Upper lobe of right lung (tissue), 1 donor: ENCODE measurements at regions not wholly inside any gene's neighbourhood (a gene's known extent, or its start where the extent isn't known, plus 50 kb on each side); places are given as distances from the start of the nearest gene placed in this dataset.

Experiments
- ATAC-seq: fragments of 200-7000 bp; cut with Tn5 transposase; one replicate; pipeline ENCODE4 v1.9.1; 2020; ENCODE audit warnings: mild to moderate bottlenecking, moderate library complexity
- DNase-seq: peaks from one replicate; pipeline ENCODE4 v3.0.0-alpha.2; 2020
- H3K27ac ChIP-seq: fragments of 200-600 bp; one replicate; pipeline ENCODE4 v1.8.0; 2022
- H3K27me3 ChIP-seq: fragments of 200-600 bp; one replicate; pipeline ENCODE4 v1.8.0; 2022; ENCODE audit warnings: mild to moderate bottlenecking
- H3K36me3 ChIP-seq: fragments of 200-600 bp; one replicate; pipeline ENCODE4 v1.8.0; 2022
- H3K4me1 ChIP-seq: fragments of 200-600 bp; one replicate; pipeline ENCODE4 v1.8.0; 2022
- H3K4me3 ChIP-seq: fragments of 200-600 bp; one replicate; pipeline ENCODE4 v1.8.0; 2022; ENCODE audit warnings: mild to moderate bottlenecking
- H3K9me3 ChIP-seq: fragments of 200-600 bp; one replicate; pipeline ENCODE4 v1.8.0; 2022
- intact Hi-C: fragments of 100-400 bp; cut with DNase I; formaldehyde crosslinking; loops from one replicate; pipeline ENCODE4 v1.11.0; 2022
- TF ChIP-seq, protein P1 (sequence below): fragments of 200-600 bp; IDR thresholded peaks from one replicate; pipeline ENCODE4 v1.8.0; 2022; ENCODE audit warnings: antibody characterized with exemption
- donor health status: DM: no; HTN: yes; CAD: no; lungs with severe emphysema.

DNA sequence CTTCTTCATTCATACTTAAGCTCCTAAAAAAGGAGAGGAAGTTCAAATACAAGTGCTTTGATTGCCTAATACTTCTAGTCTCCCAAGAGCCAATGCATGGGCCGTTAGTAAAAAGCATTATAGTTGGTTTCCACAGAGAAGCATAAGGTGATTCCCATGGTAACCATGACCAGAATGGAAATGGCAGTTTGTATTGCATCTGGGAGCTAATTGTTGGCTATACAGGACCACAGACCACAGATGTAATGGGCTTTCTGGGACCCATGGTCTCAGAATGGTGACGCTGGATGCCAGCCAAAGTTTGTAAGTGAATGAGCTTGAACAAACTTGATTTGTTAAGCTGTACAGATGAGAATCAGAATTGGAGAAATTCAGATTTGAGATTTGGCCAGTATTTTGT, 333.9 kb upstream of the C11orf87 start:
- TF ChIP-seq, protein P1, sequence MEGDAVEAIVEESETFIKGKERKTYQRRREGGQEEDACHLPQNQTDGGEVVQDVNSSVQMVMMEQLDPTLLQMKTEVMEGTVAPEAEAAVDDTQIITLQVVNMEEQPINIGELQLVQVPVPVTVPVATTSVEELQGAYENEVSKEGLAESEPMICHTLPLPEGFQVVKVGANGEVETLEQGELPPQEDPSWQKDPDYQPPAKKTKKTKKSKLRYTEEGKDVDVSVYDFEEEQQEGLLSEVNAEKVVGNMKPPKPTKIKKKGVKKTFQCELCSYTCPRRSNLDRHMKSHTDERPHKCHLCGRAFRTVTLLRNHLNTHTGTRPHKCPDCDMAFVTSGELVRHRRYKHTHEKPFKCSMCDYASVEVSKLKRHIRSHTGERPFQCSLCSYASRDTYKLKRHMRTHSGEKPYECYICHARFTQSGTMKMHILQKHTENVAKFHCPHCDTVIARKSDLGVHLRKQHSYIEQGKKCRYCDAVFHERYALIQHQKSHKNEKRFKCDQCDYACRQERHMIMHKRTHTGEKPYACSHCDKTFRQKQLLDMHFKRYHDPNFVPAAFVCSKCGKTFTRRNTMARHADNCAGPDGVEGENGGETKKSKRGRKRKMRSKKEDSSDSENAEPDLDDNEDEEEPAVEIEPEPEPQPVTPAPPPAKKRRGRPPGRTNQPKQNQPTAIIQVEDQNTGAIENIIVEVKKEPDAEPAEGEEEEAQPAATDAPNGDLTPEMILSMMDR: no peak
- DNase-seq: no peak

DNA sequence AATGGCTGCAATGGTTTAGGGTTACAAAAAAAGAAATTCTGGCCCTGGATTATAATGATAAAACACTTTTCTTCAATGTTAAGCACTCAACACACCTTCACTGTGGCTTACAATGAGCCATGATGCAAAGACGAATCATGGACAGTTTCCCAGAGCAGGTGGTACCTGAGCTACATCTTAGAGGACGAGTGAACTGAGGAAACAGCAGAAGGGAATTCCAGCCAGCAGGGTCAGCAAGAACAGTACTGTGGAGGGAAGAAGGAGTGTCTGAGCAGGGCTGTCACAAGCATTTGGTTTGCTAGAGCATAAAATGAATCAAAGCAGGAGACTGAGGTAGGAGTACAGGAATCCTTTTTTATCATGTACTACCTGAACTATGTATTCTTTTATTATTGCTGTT, 332.8 kb upstream of the C11orf87 start:
- Histone ChIP-seq H3K36me3 (no peaks in the 10 kb centered on the region), H3K27ac (no peak overlapping the region), H3K4me1 (no peaks in the 10 kb centered on the region), H3K4me3 (no peak overlapping the region), H3K27me3 (no peaks in the 10 kb centered on the region), H3K9me3 (no peaks in the 10 kb centered on the region)
- TF ChIP-seq, protein P1: no peak
- intact Hi-C loops: no loop called here
- no peak for ATAC-seq
- DNase-seq: no peak

More for the DNA sequence above, 333.9 kb upstream of the C11orf87 start:
- Histone ChIP-seq H3K4me1 (no peaks in the 10 kb centered on the region), H3K4me3 (no peak overlapping the region), H3K36me3 (no peaks in the 10 kb centered on the region), H3K27ac (no peak overlapping the region), H3K9me3 (no peaks in the 10 kb centered on the region), H3K27me3 (no peaks in the 10 kb centered on the region)
- ATAC-seq: no peak
- intact Hi-C loops: no loop called here

DNA sequence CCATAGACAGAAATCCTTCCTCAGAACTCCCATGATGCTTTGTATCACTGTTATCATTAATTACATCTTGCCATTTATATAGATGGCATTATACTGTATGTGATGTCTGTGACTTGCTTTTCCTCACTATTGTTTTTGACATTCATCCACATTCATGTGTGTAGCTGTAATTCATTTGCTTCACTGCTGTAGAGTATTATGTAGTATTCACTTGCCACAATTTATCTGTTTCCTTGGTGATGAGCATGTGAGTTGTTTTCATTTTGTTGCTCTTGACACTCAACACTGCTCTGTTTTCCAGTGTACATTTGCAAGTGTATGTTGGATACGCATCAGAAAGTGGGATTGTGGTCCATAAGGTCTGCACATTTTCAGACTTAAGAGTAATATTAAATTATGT, 328.6 kb upstream of the C11orf87 start:
- TF ChIP-seq, protein P1: no peak
- Histone ChIP-seq H3K4me1 (no peaks in the 10 kb centered on the region), H3K4me3 (no peak overlapping the region), H3K9me3 (no peaks in the 10 kb centered on the region), H3K36me3 (no peaks in the 10 kb centered on the region), H3K27ac (no peak overlapping the region), H3K27me3 (no peaks in the 10 kb centered on the region)
- ATAC-seq: no peak
- intact Hi-C loops: no loop called here
- no peak for DNase-seq

DNA sequence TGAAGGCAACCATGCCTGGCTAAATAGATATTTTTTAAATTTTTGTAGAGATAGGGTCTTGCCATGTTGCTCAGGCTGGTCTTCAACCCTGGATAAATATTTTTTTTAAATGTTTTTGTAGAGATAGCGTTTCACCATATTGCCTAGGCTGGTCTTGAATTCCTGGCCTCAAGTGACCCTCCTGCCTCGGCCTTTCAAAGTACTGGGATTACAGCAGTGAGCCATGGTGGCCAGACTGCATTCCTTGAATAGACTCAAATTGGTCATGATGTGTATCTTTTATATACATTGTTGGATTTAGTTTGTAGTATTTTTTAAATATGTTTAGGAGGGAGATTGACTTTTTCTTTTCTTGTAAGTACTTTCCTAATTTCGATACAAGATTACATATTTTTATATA, 325.7 kb upstream of the C11orf87 start:
- intact Hi-C loops: no loop called here

DNA sequence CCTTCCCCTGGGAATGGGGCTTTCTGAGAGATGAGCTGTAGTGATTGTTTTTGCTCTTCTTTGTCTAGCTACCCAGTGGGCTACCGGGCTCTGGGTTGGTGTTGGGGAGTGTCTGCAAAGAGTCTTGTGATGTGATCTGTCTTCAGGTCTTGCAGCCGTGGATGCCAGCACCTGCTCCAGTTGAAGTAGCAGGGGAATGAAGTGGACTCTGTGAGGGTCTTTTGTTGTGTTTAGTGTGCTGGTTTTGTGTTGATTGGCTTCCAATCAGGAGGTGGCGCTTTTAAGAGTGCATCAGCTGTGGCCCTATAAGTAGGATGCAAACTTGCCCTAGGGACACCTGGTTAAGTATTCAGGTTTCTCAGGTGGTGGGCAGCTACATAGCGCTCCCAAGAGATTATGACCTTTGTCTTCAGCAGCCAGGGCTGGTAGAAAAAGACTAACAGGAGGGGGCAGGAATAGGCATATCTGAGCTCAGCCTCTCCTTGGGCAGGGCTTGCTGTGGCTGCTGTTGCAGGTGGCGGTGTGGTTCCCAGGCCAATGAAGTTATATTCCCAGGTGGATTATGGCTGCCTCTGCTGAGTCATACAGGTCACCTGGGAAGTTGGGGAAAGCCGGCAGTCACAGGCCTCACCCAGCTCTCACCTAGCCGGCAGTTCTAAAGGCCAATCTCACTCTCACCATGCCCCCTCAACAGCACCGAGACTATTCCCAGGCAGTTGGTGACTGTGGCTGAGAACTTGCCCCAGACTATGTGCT, 315.7 kb upstream of the C11orf87 start:
- Histone ChIP-seq H3K4me3 (no peak overlapping the region), H3K36me3 (no peaks in the 10 kb centered on the region), H3K4me1 (no peaks in the 10 kb centered on the region), H3K27ac (no peak overlapping the region), H3K27me3 (no peaks in the 10 kb centered on the region), H3K9me3 (no peaks in the 10 kb centered on the region)
- intact Hi-C loops: no loop called here
- DNase-seq (no peak), ATAC-seq (no peak)
- TF ChIP-seq, protein P1: no peak

More for the DNA sequence above, 325.7 kb upstream of the C11orf87 start:
- Histone ChIP-seq H3K27me3 (no peaks in the 10 kb centered on the region), H3K27ac (no peak overlapping the region), H3K4me1 (no peaks in the 10 kb centered on the region), H3K9me3 (no peaks in the 10 kb centered on the region), H3K4me3 (no peak overlapping the region), H3K36me3 (no peaks in the 10 kb centered on the region)
- TF ChIP-seq, protein P1: no peak
- ATAC-seq: no peak
- DNase-seq: no peak
